ENCODE measurements at regions not wholly inside any gene's neighbourhood (a gene's known extent, or its start where the extent isn't known, plus 50 kb on each side); places are given as distances from the start of the nearest gene placed in this dataset.

DNA sequence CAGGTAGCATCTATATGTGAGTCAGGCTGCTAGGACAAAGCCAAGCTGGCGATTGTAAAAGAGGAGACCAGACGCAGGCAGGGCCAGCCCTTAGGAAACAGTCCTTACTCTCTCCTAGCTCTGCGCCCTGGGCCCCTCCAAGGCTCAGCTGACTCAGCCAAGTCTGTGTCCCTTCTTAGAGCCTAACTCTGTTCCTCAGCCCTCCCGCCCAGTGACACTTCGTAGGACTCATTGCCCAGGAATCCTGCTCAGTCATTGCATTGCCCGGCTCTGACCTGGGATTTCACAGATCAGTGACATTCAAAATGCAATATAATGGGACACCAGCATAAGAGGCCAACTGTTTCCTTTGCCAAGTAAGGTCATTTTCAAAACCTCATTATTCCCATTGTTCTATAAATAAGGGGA lies 244.2 kb downstream of the TLE3 start:
- H2AFZ ChIP-seq (ENCODE audit: low read length), result no peak overlapping the region
- H3K4me1 ChIP-seq (ENCODE audit: low read length), result no peaks in the 10 kb centered on the region
- DNase-seq, result no peak
- H3K9ac ChIP-seq (ENCODE audit: low read length), result no peak overlapping the region
- no peaks in the 10 kb centered on the region for H3K9me3 ChIP-seq (replicated peaks; ENCODE audit: insufficient read depth, low read length)
- no peak overlapping the region for H3K4me2 ChIP-seq (ENCODE audit: low read depth, low read length)
- no peaks in the 10 kb centered on the region for H3K79me2 ChIP-seq (ENCODE audit: low read length)
- no peak overlapping the region for H3K27ac ChIP-seq (ENCODE audit: low read length)
- H3K9me2 ChIP-seq (replicated peaks; ENCODE audit: insufficient read depth, low read length), result no peaks in the 10 kb centered on the region
- no peaks in the 10 kb centered on the region for H4K20me1 ChIP-seq (ENCODE audit: insufficient read depth, low read length)
- H3F3A ChIP-seq (ENCODE audit: insufficient read depth, low read length), result no peaks in the 10 kb centered on the region
- H3K36me3 ChIP-seq (replicated peaks; ENCODE audit: insufficient read depth, low read length), result no peaks in the 10 kb centered on the region
- no peaks in the 10 kb centered on the region for H3K27me3 ChIP-seq (replicated peaks; ENCODE audit: insufficient read depth, low read length)
- no peak overlapping the region for H3K4me3 ChIP-seq (ENCODE audit: low read length)
- TF ChIP-seq EZH2phosphoT487 (IDR thresholded peaks at IDR 0.05; ENCODE audit: low read length), result no peak
- no peak for TF ChIP-seq EZH2 (optimal IDR thresholded peaks at IDR 0.05; ENCODE audit: low read depth, low read length)
- TF ChIP-seq, protein P1, sequence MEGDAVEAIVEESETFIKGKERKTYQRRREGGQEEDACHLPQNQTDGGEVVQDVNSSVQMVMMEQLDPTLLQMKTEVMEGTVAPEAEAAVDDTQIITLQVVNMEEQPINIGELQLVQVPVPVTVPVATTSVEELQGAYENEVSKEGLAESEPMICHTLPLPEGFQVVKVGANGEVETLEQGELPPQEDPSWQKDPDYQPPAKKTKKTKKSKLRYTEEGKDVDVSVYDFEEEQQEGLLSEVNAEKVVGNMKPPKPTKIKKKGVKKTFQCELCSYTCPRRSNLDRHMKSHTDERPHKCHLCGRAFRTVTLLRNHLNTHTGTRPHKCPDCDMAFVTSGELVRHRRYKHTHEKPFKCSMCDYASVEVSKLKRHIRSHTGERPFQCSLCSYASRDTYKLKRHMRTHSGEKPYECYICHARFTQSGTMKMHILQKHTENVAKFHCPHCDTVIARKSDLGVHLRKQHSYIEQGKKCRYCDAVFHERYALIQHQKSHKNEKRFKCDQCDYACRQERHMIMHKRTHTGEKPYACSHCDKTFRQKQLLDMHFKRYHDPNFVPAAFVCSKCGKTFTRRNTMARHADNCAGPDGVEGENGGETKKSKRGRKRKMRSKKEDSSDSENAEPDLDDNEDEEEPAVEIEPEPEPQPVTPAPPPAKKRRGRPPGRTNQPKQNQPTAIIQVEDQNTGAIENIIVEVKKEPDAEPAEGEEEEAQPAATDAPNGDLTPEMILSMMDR (IDR thresholded peaks at IDR 0.05; ENCODE audit: low read length), result no peak

DNA sequence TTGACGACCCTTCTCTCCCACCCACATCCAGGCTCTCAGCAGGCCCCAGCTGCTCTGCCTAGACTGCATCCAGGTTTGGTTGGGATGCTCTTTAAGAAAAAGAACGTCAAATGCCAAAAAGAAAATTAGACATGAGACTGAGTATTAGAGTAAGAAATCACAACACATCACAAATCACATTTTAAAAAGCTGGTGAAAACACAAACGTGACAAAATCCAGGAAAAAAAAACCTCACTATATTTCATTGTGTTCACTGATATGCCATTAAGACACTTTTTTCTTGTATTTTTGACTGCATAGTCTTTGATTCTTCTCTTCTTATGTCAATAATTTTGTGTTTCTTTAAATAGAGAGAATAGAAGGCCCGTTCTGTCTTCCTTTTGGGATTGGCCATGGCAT lies 243.7 kb downstream of the TLE3 start:
- TF ChIP-seq EZH2phosphoT487 (IDR thresholded peaks at IDR 0.05; ENCODE audit: low read length) (no peak), EZH2 (optimal IDR thresholded peaks at IDR 0.05; ENCODE audit: low read depth, low read length) (no peak)
- TF ChIP-seq, protein P1 (IDR thresholded peaks at IDR 0.05; ENCODE audit: low read length), result no peak
- H3K4me1 ChIP-seq (ENCODE audit: low read length), result no peaks in the 10 kb centered on the region
- no peak for DNase-seq
- H3K36me3 ChIP-seq (replicated peaks; ENCODE audit: insufficient read depth, low read length), result no peaks in the 10 kb centered on the region
- H4K20me1 ChIP-seq (ENCODE audit: insufficient read depth, low read length), result no peaks in the 10 kb centered on the region
- H3K9me3 ChIP-seq (replicated peaks; ENCODE audit: insufficient read depth, low read length), result no peaks in the 10 kb centered on the region
- no peak overlapping the region for H2AFZ ChIP-seq (ENCODE audit: low read length)
- H3K4me2 ChIP-seq (ENCODE audit: low read depth, low read length), result no peak overlapping the region
- H3K9me2 ChIP-seq (replicated peaks; ENCODE audit: insufficient read depth, low read length), result no peaks in the 10 kb centered on the region
- no peaks in the 10 kb centered on the region for H3K27me3 ChIP-seq (replicated peaks; ENCODE audit: insufficient read depth, low read length)
- no peak overlapping the region for H3K27ac ChIP-seq (ENCODE audit: low read length)
- H3K9ac ChIP-seq (ENCODE audit: low read length), result no peak overlapping the region
- H3F3A ChIP-seq (ENCODE audit: insufficient read depth, low read length), result no peaks in the 10 kb centered on the region
- no peaks in the 10 kb centered on the region for H3K79me2 ChIP-seq (ENCODE audit: low read length)
- H3K4me3 ChIP-seq (ENCODE audit: low read length), result no peak overlapping the region

DNA sequence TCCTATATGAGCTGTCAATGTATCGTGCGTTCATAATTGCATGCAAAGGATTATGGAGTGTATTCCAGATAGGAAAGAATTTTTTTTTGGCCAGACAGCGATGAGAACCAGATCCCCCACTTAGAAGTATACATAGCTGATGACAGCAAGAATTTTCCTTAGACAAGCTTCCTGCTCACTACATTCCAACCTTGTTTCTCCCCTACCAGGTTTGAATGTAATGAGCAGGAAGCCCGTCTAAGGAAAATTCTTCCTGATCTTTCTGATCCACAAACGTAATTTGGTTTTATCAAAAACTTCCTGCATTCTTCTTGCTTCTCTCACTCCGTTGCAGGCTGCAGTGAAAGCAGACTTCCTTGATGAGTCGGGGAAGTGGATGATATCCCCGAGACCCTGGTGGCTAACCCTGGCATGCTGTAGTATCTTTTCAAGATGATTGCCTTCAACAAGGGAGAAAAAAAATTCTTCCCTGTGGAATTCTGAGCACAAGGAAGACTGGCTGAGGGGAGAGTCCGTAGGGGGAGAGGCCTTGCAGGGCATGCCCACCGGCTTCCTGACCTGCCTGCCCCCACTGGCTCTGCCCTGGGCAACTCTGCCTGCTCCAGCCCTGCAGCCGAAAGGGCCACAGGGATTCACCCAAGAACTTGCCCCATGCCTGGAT lies 243.1 kb downstream of the TLE3 start:
- Histone ChIP-seq H3K4me2 (ENCODE audit: low read depth, low read length) (no peak overlapping the region), H3K9me2 (replicated peaks; ENCODE audit: insufficient read depth, low read length) (no peaks in the 10 kb centered on the region), H3K9me3 (replicated peaks; ENCODE audit: insufficient read depth, low read length) (no peaks in the 10 kb centered on the region), H2AFZ (ENCODE audit: low read length) (no peak overlapping the region), H3K27ac (ENCODE audit: low read length) (no peak overlapping the region), H4K20me1 (ENCODE audit: insufficient read depth, low read length) (no peaks in the 10 kb centered on the region), H3K27me3 (replicated peaks; ENCODE audit: insufficient read depth, low read length) (no peaks in the 10 kb centered on the region), H3K79me2 (ENCODE audit: low read length) (no peaks in the 10 kb centered on the region), H3K36me3 (replicated peaks; ENCODE audit: insufficient read depth, low read length) (no peaks in the 10 kb centered on the region), H3F3A (ENCODE audit: insufficient read depth, low read length) (no peaks in the 10 kb centered on the region), H3K4me3 (ENCODE audit: low read length) (no peak overlapping the region), H3K9ac (ENCODE audit: low read length) (no peak overlapping the region), H3K4me1 (ENCODE audit: low read length) (no peaks in the 10 kb centered on the region)
- TF ChIP-seq EZH2phosphoT487 (IDR thresholded peaks at IDR 0.05; ENCODE audit: low read length), result no peak
- TF ChIP-seq, protein P1 (IDR thresholded peaks at IDR 0.05; ENCODE audit: low read length), result no peak
- TF ChIP-seq EZH2 (optimal IDR thresholded peaks at IDR 0.05; ENCODE audit: low read depth, low read length), result no peak
- no peak for DNase-seq

Measured in MM.1S (cell line).